ENCODE measurements at regions not wholly inside any gene's neighbourhood (a gene's known extent, or its start where the extent isn't known, plus 50 kb on each side); places are given as distances from the start of the nearest gene placed in this dataset.

- no peak for TF ChIP-seq ZNF384 (IDR thresholded peaks at IDR 0.05)
- TF ChIP-seq TARDBP (IDR thresholded peaks at IDR 0.05), result no peak
- TF ChIP-seq SP1 (IDR thresholded peaks at IDR 0.05), result no peak
- TF ChIP-seq SUZ12 (IDR thresholded peaks at IDR 0.05), result no peak
- no peak for TF ChIP-seq L3MBTL2 (conservative IDR thresholded peaks at IDR 0.05)
- no peak for TF ChIP-seq ARNT (IDR thresholded peaks at IDR 0.05)
- no peak for TF ChIP-seq FOXA1 (IDR thresholded peaks at IDR 0.05)
- no peak for TF ChIP-seq HDGF (IDR thresholded peaks at IDR 0.05; ENCODE audit: borderline replicate concordance)
- TF ChIP-seq ELF4 (IDR thresholded peaks at IDR 0.05), result no peak
- no peak for TF ChIP-seq FOXM1 (IDR thresholded peaks at IDR 0.05; ENCODE audit: borderline replicate concordance)
Measured at GRCh38 chr11:93073026-93073425, 103.6 kb downstream of the MTNR1B start.

Data from HEK293T (cell line).